ENCODE measurements at regions not wholly inside any gene's neighbourhood (a gene's known extent, or its start where the extent isn't known, plus 50 kb on each side); places are given as distances from the start of the nearest gene placed in this dataset.

DNA sequence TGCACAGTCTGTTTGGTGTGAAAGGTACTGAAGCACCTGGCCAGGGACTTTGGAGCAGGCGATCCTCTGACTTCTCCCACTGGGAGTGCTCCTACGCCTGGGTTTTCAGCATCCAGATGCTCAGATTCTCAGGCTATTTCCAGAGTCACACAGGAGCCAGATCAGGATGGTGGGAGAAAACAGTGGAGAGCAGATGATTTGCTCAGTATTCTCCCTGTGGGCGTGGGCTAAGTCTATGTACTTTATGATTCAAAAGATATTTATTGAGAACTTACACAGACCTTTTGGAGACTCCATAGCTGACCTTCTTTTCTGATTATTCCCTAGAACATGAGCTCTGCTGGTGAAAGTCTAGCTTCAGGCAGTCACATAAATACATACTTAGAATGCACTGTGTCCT, 134.6 kb downstream of the TENT5C start:
- CTCF ChIA-PET, result interaction anchor here (0.8 to 1.1 kb wide), 2 partner anchors 14 to 18 kb away, joined by 3 to 5 read pairs; no protein-coding TSS in a partner anchor
- Histone ChIP-seq H3K79me2 (ENCODE audit: insufficient read depth, low read length) (no peaks in the 10 kb centered on the region), H3K4me3 (replicated peaks in 1 of 2; ENCODE audit: low read depth in 1 of 2, low read length in 2 of 2) (no peak overlapping the region), H2AFZ (ENCODE audit: low read depth, low read length, poor library complexity, severe bottlenecking) (no peak overlapping the region), H3K9me2 (ENCODE audit: insufficient read depth) (no peaks in the 10 kb centered on the region), H4K20me1 (ENCODE audit: insufficient read depth) (no peaks in the 10 kb centered on the region), H3K4me1 (ENCODE audit: control insufficient read depth in 1 of 2, insufficient read depth in 2 of 2, low read length in 2 of 2) (peaks cover 0 to under 1% of the 10 kb centered on the region in 2 experiments; a peak in 1 of 4 replicates), H3K9ac (ENCODE audit: low read length) (no peak overlapping the region), H3K27me3 (ENCODE audit: insufficient read depth, low read length) (no peaks in the 10 kb centered on the region), H3K36me3 (ENCODE audit: control insufficient read depth in 1 of 2, insufficient read depth in 2 of 2, low read length in 2 of 2) (no peaks in the 10 kb centered on the region), H3K4me2 (ENCODE audit: low read length) (no peak overlapping the region), H3K9me3 (ENCODE audit: control insufficient read depth in 1 of 2, insufficient read depth in 1 of 2, low read depth in 1 of 2, low read length in 2 of 2) (no peaks in the 10 kb centered on the region), H3K27ac (ENCODE audit: low read depth, low read length) (no peak overlapping the region)
- BruUV-seq (replicated peaks), result no TSS peak
- POLR2A ChIA-PET, result no interaction called here
- ATAC-seq (0 out of 2 replicates have a peak, but pooled peaks have one; percentile 25), DNase-seq (ENCODE audit: low read depth, low spot score) (no peak)
- TF ChIP-seq CEBPB (IDR thresholded peaks at IDR 0.05; ENCODE audit: low read depth) (no peak), EGR1 (IDR thresholded peaks at IDR 0.05; ENCODE audit: low read depth) (no peak), ELF1 (IDR thresholded peaks at IDR 0.05; ENCODE audit: borderline replicate concordance, low read depth) (no peak), SP1 (IDR thresholded peaks at IDR 0.05; ENCODE audit: low read depth) (no peak), FOSL1 (IDR thresholded peaks at IDR 0.05; ENCODE audit: low read depth) (no peak), ZFX (IDR thresholded peaks at IDR 0.05) (no peak), SIN3A (IDR thresholded peaks at IDR 0.05; ENCODE audit: low read depth) (no peak), POLR2AphosphoS5 (IDR thresholded peaks at IDR 0.05; ENCODE audit: low read depth, low read length) (no peak), EZH2phosphoT487 (IDR thresholded peaks at IDR 0.05; ENCODE audit: borderline replicate concordance) (no peak), RAD21 (IDR thresholded peaks at IDR 0.05; ENCODE audit: low read depth) (no peak), YY1 (IDR thresholded peaks at IDR 0.05; ENCODE audit: extremely low read depth, insufficient replicate concordance, low read depth, low read length) (no peak), SRF (IDR thresholded peaks at IDR 0.05; ENCODE audit: low read depth) (no peak), CBX3 (IDR thresholded peaks at IDR 0.05; ENCODE audit: low read depth) (no peak), ATF3 (IDR thresholded peaks at IDR 0.05) (no peak), TCF7L2 (IDR thresholded peaks at IDR 0.05; ENCODE audit: borderline replicate concordance, extremely low read depth, insufficient read depth, insufficient read length) (no peak), JUND (IDR thresholded peaks at IDR 0.05) (no peak), ZNF274 (IDR thresholded peaks at IDR 0.05; ENCODE audit: low read depth, low read length) (no peak)
- TF ChIP-seq, protein P1, sequence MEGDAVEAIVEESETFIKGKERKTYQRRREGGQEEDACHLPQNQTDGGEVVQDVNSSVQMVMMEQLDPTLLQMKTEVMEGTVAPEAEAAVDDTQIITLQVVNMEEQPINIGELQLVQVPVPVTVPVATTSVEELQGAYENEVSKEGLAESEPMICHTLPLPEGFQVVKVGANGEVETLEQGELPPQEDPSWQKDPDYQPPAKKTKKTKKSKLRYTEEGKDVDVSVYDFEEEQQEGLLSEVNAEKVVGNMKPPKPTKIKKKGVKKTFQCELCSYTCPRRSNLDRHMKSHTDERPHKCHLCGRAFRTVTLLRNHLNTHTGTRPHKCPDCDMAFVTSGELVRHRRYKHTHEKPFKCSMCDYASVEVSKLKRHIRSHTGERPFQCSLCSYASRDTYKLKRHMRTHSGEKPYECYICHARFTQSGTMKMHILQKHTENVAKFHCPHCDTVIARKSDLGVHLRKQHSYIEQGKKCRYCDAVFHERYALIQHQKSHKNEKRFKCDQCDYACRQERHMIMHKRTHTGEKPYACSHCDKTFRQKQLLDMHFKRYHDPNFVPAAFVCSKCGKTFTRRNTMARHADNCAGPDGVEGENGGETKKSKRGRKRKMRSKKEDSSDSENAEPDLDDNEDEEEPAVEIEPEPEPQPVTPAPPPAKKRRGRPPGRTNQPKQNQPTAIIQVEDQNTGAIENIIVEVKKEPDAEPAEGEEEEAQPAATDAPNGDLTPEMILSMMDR (IDR thresholded peaks at IDR 0.05 in 2 of 3, conservative IDR thresholded peaks at IDR 0.05 in 1 of 3; ENCODE audit: borderline replicate concordance in 1 of 3, insufficient read depth in 1 of 3, low read depth in 2 of 3, low read length in 2 of 3), result no peak
- TF ChIP-seq, protein P2, sequence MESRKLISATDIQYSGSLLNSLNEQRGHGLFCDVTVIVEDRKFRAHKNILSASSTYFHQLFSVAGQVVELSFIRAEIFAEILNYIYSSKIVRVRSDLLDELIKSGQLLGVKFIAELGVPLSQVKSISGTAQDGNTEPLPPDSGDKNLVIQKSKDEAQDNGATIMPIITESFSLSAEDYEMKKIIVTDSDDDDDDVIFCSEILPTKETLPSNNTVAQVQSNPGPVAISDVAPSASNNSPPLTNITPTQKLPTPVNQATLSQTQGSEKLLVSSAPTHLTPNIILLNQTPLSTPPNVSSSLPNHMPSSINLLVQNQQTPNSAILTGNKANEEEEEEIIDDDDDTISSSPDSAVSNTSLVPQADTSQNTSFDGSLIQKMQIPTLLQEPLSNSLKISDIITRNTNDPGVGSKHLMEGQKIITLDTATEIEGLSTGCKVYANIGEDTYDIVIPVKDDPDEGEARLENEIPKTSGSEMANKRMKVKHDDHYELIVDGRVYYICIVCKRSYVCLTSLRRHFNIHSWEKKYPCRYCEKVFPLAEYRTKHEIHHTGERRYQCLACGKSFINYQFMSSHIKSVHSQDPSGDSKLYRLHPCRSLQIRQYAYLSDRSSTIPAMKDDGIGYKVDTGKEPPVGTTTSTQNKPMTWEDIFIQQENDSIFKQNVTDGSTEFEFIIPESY (IDR thresholded peaks at IDR 0.05; ENCODE audit: extremely low read depth, insufficient replicate concordance, low read length), result no peak
- TF ChIP-seq, protein P3, sequence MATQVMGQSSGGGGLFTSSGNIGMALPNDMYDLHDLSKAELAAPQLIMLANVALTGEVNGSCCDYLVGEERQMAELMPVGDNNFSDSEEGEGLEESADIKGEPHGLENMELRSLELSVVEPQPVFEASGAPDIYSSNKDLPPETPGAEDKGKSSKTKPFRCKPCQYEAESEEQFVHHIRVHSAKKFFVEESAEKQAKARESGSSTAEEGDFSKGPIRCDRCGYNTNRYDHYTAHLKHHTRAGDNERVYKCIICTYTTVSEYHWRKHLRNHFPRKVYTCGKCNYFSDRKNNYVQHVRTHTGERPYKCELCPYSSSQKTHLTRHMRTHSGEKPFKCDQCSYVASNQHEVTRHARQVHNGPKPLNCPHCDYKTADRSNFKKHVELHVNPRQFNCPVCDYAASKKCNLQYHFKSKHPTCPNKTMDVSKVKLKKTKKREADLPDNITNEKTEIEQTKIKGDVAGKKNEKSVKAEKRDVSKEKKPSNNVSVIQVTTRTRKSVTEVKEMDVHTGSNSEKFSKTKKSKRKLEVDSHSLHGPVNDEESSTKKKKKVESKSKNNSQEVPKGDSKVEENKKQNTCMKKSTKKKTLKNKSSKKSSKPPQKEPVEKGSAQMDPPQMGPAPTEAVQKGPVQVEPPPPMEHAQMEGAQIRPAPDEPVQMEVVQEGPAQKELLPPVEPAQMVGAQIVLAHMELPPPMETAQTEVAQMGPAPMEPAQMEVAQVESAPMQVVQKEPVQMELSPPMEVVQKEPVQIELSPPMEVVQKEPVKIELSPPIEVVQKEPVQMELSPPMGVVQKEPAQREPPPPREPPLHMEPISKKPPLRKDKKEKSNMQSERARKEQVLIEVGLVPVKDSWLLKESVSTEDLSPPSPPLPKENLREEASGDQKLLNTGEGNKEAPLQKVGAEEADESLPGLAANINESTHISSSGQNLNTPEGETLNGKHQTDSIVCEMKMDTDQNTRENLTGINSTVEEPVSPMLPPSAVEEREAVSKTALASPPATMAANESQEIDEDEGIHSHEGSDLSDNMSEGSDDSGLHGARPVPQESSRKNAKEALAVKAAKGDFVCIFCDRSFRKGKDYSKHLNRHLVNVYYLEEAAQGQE (IDR thresholded peaks at IDR 0.05; ENCODE audit: low read depth), result no peak
- intact Hi-C loops (cut with micrococcal nuclease), result no loop called here
- RAD21 ChIA-PET (ENCODE audit: low non-redundant PET in 1 of 2, low total read pairs in 2 of 2, uncharacterized antibody in 2 of 2, unreplicated experiment in 2 of 2), result no interaction called here
